ENCODE measurements at regions not wholly inside any gene's neighbourhood (a gene's known extent, or its start where the extent isn't known, plus 50 kb on each side); places are given as distances from the start of the nearest gene placed in this dataset.
"Not testable (repeated sequence)": the region's sequence is repeated elsewhere in the genome, so short reads cannot be mapped to it uniquely, and the experiment has no call there.

GRCh38 chr3:144023543-144023942 is 51.9 kb downstream of the DIPK2A start:
- not testable (repeated sequence) for DNase-seq

DNA sequence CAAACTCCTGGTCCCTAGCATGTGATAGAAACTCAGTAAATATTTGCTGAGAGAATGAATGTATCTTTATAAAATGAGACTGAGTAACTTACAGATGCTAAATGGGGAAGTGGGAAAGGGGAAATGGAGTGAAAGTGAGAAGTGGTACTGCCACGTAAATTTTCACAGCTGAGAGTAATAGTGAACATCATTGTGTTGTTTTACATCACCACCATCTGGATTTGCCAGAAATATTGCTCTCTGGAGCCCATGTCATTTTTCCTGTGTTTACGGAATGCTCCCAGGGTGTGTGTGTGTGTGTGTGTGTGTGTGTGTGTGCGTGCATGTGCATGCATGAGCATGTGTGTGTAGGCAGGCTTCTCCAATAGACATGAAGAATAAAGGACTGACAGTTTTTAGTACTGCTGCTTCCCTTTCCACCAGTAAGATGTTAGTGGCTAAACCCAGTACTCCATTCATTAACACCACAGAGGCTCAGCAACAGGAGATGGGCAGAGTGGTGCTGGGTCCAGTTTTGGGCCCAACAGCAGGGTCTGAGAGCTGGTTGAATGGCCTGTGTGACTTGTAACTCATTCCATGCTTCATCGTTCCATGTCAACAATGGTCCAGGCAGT is 57.3 kb downstream of the DIPK2A start:
- DNase-seq, result no peak

- DNase-seq, result no peak
Measured at GRCh38 chr3:144029769-144030168, 58.1 kb downstream of the DIPK2A start.

- DNase-seq, result no peak
Measured at GRCh38 chr3:144031938-144032337, 60.3 kb downstream of the DIPK2A start.

DNA sequence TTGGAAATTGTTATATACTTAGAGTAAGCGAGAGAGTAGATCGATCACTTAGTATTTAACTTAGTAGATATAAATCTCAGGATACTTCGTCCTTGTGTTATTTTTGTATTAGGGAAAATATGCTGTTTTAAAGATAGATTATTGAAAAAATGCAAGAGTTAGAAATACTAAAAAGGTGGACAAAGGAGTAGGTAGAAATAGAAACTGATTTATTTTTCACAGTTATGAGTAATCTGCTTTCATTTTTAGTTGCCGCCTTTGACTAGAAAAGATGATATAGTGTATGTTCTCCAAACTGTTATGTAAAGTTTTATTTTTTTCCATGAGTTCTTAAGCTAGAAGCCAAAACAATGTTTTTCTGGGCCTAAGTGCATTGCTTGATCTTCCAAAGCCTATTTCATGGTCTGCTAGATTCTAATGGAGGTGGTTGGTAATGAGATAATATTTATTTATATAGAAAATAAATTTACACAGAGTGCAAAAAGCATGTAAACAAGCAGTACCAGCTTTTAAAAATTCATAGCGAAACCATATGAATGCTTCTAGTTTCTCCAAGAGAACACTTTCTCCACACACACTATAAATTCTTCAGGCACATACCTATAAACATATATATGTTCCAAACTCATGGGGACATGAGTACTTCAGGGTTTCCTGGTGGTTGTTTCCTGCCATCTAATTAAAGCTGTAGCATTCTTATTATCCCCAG is 61.1 kb downstream of the DIPK2A start:
- no peak for DNase-seq

DNA sequence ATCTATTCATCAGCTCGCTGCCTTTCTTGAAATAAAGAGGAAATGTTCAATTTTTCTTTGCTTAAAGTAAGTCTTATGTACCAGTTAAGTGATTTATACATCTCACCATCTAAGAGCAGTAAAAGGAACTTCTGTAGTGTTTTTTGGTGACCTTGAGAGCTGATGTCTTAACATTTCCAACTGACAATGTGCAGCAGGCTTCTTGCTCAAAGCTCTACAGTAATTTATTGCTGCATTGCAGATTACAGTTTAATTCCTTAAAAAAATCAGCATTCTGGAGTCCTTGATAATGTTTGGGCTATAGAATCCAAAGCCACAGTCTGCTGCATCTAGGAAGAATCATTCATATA is 61.6 kb downstream of the DIPK2A start:
- no peak for DNase-seq

- no peak for DNase-seq
Measured at GRCh38 chr3:144033863-144034262, 62.2 kb downstream of the DIPK2A start.

- no peak for DNase-seq
Measured at GRCh38 chr3:144034715-144035290, 63.2 kb downstream of the DIPK2A start.

DNA sequence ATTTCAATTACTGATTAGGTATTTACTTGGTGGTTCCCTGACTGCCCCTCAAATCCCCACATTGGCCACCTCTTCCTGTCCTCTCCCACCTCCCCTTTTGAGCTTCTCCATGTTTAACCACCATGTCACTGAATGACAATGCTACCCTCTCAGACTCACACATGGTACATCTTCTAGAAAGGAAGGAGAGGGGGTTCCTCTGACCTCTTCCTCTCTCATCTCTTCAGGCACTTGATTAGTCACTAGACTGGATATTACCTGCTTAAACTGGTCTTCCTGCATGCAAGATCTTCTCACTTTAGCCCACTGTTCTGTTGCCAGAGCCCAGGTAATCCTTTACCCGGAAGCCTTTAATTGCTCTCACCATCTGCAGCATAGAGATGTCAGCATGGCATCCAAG is 64.9 kb downstream of the DIPK2A start:
- no peak for DNase-seq

DNA sequence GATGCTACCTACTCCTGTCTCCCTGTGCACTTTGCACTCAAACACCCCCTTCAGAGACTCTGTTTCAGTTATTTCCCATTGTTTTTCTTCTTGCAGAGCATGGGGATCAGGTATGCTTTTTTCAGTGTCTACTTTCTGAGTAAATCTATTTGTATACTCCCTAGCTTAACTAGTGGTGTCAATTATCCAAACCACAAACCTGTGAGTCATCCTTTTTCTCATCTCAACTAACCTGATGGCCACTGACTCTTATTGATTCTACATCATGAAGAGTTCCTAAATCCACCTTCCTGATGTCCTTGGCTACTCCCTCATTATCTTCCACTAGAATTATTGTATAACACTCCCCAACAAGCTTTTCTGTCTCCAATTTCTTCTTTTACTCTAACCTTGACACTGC is 68.0 kb downstream of the DIPK2A start:
- peak; percentile 12 for DNase-seq

DNA sequence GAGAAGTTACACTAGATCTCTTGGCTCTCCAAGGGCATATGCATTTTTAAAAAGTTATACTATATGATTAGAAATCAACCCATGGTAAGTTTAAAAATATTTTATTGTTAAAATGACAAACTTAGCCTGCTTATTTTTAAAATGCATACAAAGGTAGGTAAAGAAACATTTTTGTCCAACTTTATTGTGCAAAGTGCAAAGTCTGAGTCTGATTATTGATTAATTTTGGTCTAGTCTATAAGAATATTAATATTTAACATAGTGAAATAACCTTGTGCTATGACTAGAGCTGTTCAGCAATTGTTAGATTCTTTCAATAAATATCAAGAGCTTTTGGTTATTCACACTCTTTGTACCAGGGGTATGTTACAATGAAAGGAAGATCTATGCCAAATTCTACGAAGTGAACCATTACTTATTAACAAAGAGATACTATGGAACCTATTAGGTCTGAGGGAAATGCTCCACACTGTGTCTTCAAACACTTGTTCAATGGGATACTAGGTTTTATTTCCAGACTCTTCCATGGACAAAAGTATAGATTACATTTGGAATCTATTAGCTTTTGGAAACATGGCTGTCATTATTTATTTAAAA is 70.4 kb downstream of the DIPK2A start:
- DNase-seq, result no peak

GRCh38 chr3:144045766-144046165 is 74.1 kb downstream of the DIPK2A start:
- no peak for DNase-seq

- DNase-seq, result no peak
Measured at GRCh38 chr3:144049374-144049773, 77.8 kb downstream of the DIPK2A start.

DNA sequence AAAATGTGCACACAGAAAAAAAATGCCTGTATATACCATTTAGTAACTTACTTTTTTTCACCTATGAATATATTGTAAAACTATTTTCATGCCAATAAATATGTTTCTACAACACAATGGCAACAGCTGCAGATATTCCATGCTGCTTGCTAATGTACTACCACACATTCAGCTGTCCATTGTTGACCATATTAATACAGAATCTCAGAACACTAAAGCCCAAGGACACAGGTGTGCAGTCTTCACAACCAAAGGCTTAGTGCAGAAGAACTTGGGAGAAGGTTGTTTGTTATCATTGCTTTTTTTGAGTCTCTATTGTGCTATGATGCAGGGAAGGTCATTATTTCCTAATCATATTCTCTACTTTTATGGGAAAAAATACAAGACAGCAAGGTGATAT is 79.6 kb downstream of the DIPK2A start:
- DNase-seq, result no peak

- DNase-seq, result peak; percentile 22
Measured at GRCh38 chr3:144052275-144052674, 80.7 kb downstream of the DIPK2A start.

DNA sequence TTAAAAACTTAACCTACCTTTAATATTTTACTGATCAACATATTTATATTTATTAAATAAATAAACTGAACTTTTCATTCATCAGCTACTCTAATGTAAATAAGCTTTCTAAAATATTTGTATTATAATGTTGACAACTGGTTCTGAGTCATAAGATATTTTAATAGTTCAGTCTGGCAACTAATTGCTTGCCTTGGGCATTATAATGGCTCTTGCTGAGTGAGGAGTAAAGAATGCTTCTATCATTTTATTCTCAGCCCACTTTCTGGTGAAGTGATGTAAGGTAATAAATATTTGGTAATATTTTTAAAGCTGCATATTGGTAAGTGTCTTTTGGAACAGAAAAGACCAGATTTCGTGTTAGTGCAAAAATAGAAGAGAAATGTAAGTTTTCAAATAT is 81.5 kb downstream of the DIPK2A start:
- peak; percentile 68 for DNase-seq

GRCh38 chr3:144054766-144055165 is 83.1 kb downstream of the DIPK2A start:
- DNase-seq, result no peak

GRCh38 chr3:144055604-144056003 is 84.0 kb downstream of the DIPK2A start:
- DNase-seq, result peak; percentile 67

- no peak for DNase-seq
Measured at GRCh38 chr3:144058713-144059112, 87.1 kb downstream of the DIPK2A start.

DNA sequence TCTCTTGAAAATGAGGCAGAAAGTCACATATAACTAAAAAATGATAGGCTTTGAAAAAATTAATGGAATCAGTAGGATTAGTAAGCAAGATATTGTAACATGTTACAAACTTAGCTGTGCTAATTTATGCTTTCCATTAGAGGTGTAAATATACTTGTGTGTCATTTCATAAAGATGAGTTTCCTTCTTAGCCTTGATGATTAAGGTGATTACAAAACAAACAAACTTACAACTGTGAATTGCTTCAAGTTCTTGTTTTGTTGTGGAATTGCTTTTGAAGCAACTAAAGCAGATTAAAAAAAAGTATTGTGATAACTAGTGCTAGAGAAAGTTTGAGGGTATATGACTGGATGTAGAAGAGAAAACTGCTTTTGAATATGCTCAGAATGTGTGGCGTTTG is 87.9 kb downstream of the DIPK2A start:
- no peak for DNase-seq

DNA sequence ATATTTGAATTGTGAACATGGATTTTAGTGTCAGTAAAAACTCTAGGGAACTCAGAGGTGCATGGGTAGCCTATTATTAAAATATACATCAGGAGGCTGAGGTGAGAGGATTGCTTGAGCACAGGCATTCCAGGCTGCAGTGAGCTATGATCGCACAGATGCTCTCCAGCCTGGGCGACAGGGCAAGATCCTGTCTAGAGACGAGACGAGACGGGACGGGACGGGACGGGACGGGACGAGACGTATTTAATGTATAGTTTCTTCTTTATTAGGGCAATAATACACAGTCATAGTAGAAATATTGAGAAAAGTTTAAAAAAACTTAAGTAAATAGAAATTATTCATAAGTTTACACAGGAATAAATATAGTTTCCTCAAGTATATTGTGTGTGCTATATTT is 89.3 kb downstream of the DIPK2A start:
- DNase-seq, result no peak

GRCh38 chr3:144063306-144063705 is 91.7 kb downstream of the DIPK2A start:
- DNase-seq, result no peak

- DNase-seq, result no peak
Measured at GRCh38 chr3:144067059-144067458, 95.4 kb downstream of the DIPK2A start.

- no peak for DNase-seq
Measured at GRCh38 chr3:144073698-144074097, 102.1 kb downstream of the DIPK2A start.

Measured in fibroblast of skin of abdomen (primary cell).